ENCODE measurements at regions not wholly inside any gene's neighbourhood (a gene's known extent, or its start where the extent isn't known, plus 50 kb on each side); places are given as distances from the start of the nearest gene placed in this dataset.

DNA sequence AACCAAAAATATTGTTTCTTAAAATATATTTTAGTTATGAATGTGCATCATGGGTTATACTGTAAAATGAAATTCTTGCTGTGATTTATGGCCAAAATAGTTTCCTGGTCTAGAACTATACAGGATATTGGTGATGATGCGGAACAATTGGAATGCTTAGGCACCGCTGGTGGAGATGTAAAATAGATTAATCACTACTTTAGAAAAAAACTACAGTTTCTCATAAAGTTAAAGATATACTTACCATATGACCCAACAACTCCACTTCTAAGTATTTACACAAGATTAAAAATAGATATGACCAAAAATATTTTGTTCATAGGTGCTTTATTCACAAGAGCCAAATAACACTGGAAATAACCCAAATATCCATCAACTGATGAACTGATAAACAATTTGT lies 126.7 kb downstream of the TUSC7 start:
- TF ChIP-seq, protein P1, sequence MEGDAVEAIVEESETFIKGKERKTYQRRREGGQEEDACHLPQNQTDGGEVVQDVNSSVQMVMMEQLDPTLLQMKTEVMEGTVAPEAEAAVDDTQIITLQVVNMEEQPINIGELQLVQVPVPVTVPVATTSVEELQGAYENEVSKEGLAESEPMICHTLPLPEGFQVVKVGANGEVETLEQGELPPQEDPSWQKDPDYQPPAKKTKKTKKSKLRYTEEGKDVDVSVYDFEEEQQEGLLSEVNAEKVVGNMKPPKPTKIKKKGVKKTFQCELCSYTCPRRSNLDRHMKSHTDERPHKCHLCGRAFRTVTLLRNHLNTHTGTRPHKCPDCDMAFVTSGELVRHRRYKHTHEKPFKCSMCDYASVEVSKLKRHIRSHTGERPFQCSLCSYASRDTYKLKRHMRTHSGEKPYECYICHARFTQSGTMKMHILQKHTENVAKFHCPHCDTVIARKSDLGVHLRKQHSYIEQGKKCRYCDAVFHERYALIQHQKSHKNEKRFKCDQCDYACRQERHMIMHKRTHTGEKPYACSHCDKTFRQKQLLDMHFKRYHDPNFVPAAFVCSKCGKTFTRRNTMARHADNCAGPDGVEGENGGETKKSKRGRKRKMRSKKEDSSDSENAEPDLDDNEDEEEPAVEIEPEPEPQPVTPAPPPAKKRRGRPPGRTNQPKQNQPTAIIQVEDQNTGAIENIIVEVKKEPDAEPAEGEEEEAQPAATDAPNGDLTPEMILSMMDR (conservative IDR thresholded peaks at IDR 0.05; ENCODE audit: low read depth, low read length): no peak
- TF ChIP-seq EZH2phosphoT487 (IDR thresholded peaks at IDR 0.05; ENCODE audit: borderline replicate concordance, low read length): no peak

Data from PC-3 (cell line).